ENCODE measurements at regions not wholly inside any gene's neighbourhood (a gene's known extent, or its start where the extent isn't known, plus 50 kb on each side); places are given as distances from the start of the nearest gene placed in this dataset.

DNA sequence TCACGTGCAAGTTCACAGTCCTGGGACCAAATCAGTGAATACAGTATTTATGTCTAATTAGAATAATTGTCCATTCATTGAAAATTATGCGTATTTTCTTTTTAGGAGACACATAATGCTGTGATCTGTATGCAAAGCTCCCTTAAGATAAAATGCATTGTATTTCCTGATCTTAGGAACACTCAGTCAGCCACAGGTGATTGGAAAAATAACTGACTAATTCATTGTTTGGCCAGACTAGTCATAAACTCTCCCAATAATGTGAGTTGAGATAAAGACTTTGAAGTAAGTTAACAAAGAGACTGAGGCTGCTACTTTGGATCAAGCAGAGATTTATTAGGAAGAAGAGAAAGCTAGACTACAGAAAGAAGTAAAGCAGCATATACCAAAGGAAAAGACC lies 182.2 kb downstream of the GNAI1 start:
- no peak overlapping the region for H3K4me3 ChIP-seq (ENCODE audit: low read depth, low read length)
- DNase-seq (ENCODE audit: low read depth, low spot score): no peak
- in situ Hi-C loops (cut with HindIII; ENCODE audit: low sequenced_read_pairs): no loop called here
- no peak for TF ChIP-seq CTCF (IDR thresholded peaks at IDR 0.05; ENCODE audit: low read depth, low read length)

DNA sequence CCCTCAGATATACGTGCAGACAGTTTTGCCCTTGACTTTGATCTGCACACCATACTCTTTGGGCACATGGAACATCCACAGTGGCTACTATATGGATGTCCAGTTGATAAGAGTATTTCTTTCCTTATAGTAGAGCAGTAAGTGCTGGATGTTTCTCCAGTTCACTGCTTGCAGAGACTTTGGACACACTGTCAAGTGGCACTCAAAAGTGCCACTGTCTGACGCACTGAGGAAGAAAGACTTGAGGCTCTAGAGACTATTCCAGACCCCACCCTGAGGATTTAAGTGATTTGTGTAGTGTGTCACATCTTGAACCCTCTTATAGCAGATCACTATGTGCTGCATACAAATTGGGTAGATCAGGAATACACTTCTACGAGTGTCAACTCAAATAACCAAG lies 179.1 kb downstream of the GNAI1 start:
- DNase-seq (ENCODE audit: low read depth, low spot score): no peak
- no peak overlapping the region for H3K4me3 ChIP-seq (ENCODE audit: low read depth, low read length)
- TF ChIP-seq CTCF (IDR thresholded peaks at IDR 0.05; ENCODE audit: low read depth, low read length): no peak
- in situ Hi-C loops (cut with HindIII; ENCODE audit: low sequenced_read_pairs): no loop called here

- in situ Hi-C loops (cut with HindIII; ENCODE audit: low sequenced_read_pairs): no loop called here
- H3K4me3 ChIP-seq (ENCODE audit: low read depth, low read length): no peak overlapping the region
- DNase-seq (ENCODE audit: low read depth, low spot score): no peak
- TF ChIP-seq CTCF (IDR thresholded peaks at IDR 0.05; ENCODE audit: low read depth, low read length): no peak
Measured at GRCh38 chr7:80313067-80313626, 178.5 kb downstream of the GNAI1 start.

DNA sequence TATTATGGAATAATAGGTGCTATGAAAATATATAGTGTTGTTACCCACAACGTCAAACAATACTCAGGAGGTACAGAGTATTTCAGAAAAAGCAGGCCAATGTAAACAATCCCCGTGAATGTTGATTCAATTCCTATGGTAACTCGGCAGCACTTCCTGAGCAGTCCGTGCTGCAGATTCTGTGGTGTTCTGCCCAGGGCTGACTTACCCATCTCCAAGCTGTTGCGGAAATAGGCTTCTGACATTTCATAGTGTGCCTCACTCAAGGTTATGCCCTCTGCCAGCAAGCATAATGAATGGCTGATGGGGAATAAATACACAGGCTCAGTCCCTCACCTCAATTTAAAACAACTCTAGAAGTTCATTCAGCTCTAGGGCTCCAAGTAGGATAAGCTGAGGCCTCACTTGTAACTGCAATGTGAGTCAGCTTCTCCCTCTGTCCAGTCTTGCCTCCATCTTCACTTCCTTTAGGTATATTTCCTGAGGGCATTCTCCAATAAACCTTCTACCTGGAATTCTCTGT lies 177.6 kb downstream of the GNAI1 start:
- in situ Hi-C loops (cut with HindIII; ENCODE audit: low sequenced_read_pairs): no loop called here
- DNase-seq (ENCODE audit: low read depth, low spot score): peak; percentile 93
- H3K4me3 ChIP-seq (ENCODE audit: low read depth, low read length): no peak overlapping the region
- TF ChIP-seq CTCF (IDR thresholded peaks at IDR 0.05; ENCODE audit: low read depth, low read length): no peak

DNA sequence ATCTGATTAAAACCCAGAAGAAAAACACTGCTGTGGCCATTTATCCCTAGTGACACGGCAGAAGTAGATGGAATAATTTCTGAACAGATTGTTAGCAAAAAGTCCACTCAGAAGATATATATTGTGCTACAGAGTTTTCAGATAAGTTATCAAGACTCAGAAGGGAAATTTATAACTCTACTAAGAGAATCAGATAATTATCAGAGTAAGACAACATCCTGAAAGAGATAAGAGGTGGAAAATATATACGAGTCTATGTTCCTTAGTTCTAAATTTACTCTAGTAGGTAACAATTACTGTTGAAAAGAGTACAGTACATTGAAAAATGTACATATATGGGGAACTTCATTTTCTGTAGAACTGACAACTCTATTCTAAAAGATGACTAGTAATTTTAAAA lies 176.7 kb downstream of the GNAI1 start:
- in situ Hi-C loops (cut with HindIII; ENCODE audit: low sequenced_read_pairs): no loop called here
- TF ChIP-seq CTCF (IDR thresholded peaks at IDR 0.05; ENCODE audit: low read depth, low read length): no peak
- DNase-seq (ENCODE audit: low read depth, low spot score): no peak
- H3K4me3 ChIP-seq (ENCODE audit: low read depth, low read length): no peak overlapping the region

GRCh38 chr7:80309971-80310549 lies 175.4 kb downstream of the GNAI1 start:
- H3K4me3 ChIP-seq (ENCODE audit: low read depth, low read length): no peak overlapping the region
- DNase-seq (ENCODE audit: low read depth, low spot score): no peak
- TF ChIP-seq CTCF (IDR thresholded peaks at IDR 0.05; ENCODE audit: low read depth, low read length): no peak
- in situ Hi-C loops (cut with HindIII; ENCODE audit: low sequenced_read_pairs): no loop called here
